Endothelial cell of umbilical vein (primary cell): ENCODE measurements at regions not wholly inside any gene's neighbourhood (a gene's known extent, or its start where the extent isn't known, plus 50 kb on each side); places are given as distances from the start of the nearest gene placed in this dataset.

Experiments used
- BruUV-seq: library from RNA; stranded (reverse); fragments of 400-500 nt; replicated peaks from 2 replicates; lab custom pipeline; 2021; lab: Mats Ljungman, UMichigan
- CTCF ChIA-PET: fragments of 300-600, 350-600 bp; sonication (Branson Sonifier 250); formaldehyde crosslinking; loops from one replicate; lab custom pipeline; 2021; ENCODE audit warnings: antibody characterized with exemption, inconsistent platforms; lab: Charles Lee
- POLR2A ChIA-PET: fragments of 300-600, 350-600 bp; sonication (Branson Sonifier 250); formaldehyde crosslinking; loops from one replicate; lab custom pipeline; 2021; ENCODE audit warnings: antibody characterized with exemption, inconsistent platforms; lab: Charles Lee
- DNase-seq: peaks from one replicate; pipeline ENCODE4 v3.0.0-alpha.2; 2011; ENCODE audit warnings: low read depth, low spot score
- FAIRE-seq: peaks from 2 replicates; lab custom pipeline; 2011; peaks lifted over from hg19 to GRCh38; lab: Jason Lieb, UNC
- H2AFZ ChIP-seq: 2 replicates; pipeline ENCODE4 v1.6.0; 2012; ENCODE audit warnings: low read depth, low read length, control low read depth, inconsistent platforms
- H3K27ac ChIP-seq: 2 replicates; pipeline ENCODE4 v1.5.1; 2011; ENCODE audit warnings: low read depth, mild to moderate bottlenecking, control low read depth, low read length, moderate library complexity; ENCODE audit not compliant: insufficient read depth
- H3K27me3 ChIP-seq, 2 experiments: 2 replicates each; pipeline versions ENCODE4 v1.6.0 to v1.6.1; 2011; ENCODE audit warnings: low read length in 2 of 2, mixed read lengths in 1 of 2; ENCODE audit not compliant: control insufficient read depth in 2 of 2, insufficient read depth in 2 of 2
- H3K36me3 ChIP-seq, 2 experiments: 2 replicates in 1 of 2; 3 replicates in 1 of 2; pipeline ENCODE4 v1.5.1; 2011; ENCODE audit warnings: low read length in 2 of 2, mild to moderate bottlenecking in 1 of 2, moderate library complexity in 1 of 2; ENCODE audit not compliant: control insufficient read depth in 2 of 2, insufficient read depth in 2 of 2; ENCODE audit errors: extremely low read depth in 1 of 2
- H3K4me1 ChIP-seq: 3 replicates; pipeline ENCODE4 v1.5.1; 2011; ENCODE audit warnings: mild to moderate bottlenecking, low read length; ENCODE audit not compliant: control insufficient read depth, insufficient read depth; ENCODE audit errors: extremely low read depth
- H3K4me2 ChIP-seq: 2 replicates; pipeline ENCODE4 v1.6.1; 2011; ENCODE audit warnings: low read length, control low read depth, mixed read lengths; ENCODE audit not compliant: insufficient read depth
- H3K4me3 ChIP-seq, 3 experiments: fragments of 200-600 bp in 1 of 3; sonication (generic), shearing (Covaris generic) in 1 of 3; replicated peaks in 1 of 3; 2 replicates each; pipeline ENCODE4 v1.5.1; 2011 to 2016; ENCODE audit warnings: control low read depth in 3 of 3, low read length in 3 of 3, mild to moderate bottlenecking in 2 of 3, inconsistent platforms in 1 of 3, low read depth in 1 of 3, moderate library complexity in 1 of 3; ENCODE audit not compliant: insufficient read depth in 1 of 3
- H3K79me2 ChIP-seq: 2 replicates; pipeline ENCODE4 v1.6.0; 2012; ENCODE audit warnings: low read length, inconsistent platforms; ENCODE audit not compliant: control insufficient read depth, insufficient read depth
- H3K9ac ChIP-seq: replicated peaks from 2 replicates; pipeline ENCODE3; 2011; ENCODE audit warnings: low read length, control low read depth; ENCODE audit not compliant: insufficient read depth; ENCODE audit errors: extremely low read depth
- H3K9me1 ChIP-seq: replicated peaks from 3 replicates; pipeline ENCODE4 v1.6.0; 2011; ENCODE audit warnings: mild to moderate bottlenecking, low read length; ENCODE audit not compliant: control insufficient read depth, insufficient read depth; ENCODE audit errors: extremely low read depth
- H3K9me3 ChIP-seq: replicated peaks from 2 replicates; pipeline ENCODE4 v1.5.1; 2012; ENCODE audit warnings: low read length, inconsistent platforms; ENCODE audit not compliant: control insufficient read depth, insufficient read depth
- H4K20me1 ChIP-seq: replicated peaks from 2 replicates; pipeline ENCODE3; 2011; ENCODE audit warnings: mild to moderate bottlenecking, low read length; ENCODE audit not compliant: control insufficient read depth, insufficient read depth; ENCODE audit errors: extremely low read depth
- EZH2 ChIP-seq: IDR thresholded peaks from 2 replicates; pipeline ENCODE4 v1.6.1; 2012; ENCODE audit warnings: borderline replicate concordance, low read depth, mild to moderate bottlenecking, moderate library complexity, low read length, inconsistent platforms; ENCODE audit not compliant: severe bottlenecking
- FOS ChIP-seq: IDR thresholded peaks from 2 replicates; pipeline ENCODE4 v1.6.1; 2011; ENCODE audit warnings: mild to moderate bottlenecking, low read length, moderate library complexity, borderline replicate concordance; ENCODE audit not compliant: insufficient read depth
- GATA2 ChIP-seq: IDR thresholded peaks from 2 replicates; pipeline ENCODE4 v1.7.0; 2011; ENCODE audit warnings: low read depth, mild to moderate bottlenecking, moderate library complexity, mixed read lengths, low read length; ENCODE audit not compliant: insufficient read length, insufficient read depth
- JUN ChIP-seq: IDR thresholded peaks from 2 replicates; pipeline ENCODE4 v1.6.1; 2011; ENCODE audit warnings: borderline replicate concordance, low read depth; ENCODE audit not compliant: insufficient read length, insufficient read depth
- MYC ChIP-seq: IDR thresholded peaks from one replicate; pipeline ENCODE4 v1.6.1; 2011; ENCODE audit warnings: mild to moderate bottlenecking, low read depth, low read length
- POLR2A ChIP-seq: IDR thresholded peaks from 2 replicates; pipeline ENCODE4 v1.6.1; 2012; ENCODE audit warnings: low read depth, mild to moderate bottlenecking, control low read depth, low read length
- POLR2AphosphoS5 ChIP-seq: IDR thresholded peaks from 2 replicates; pipeline ENCODE4 v1.6.1; 2012; ENCODE audit warnings: low read depth, mild to moderate bottlenecking, control low read depth, low read length, moderate library complexity; ENCODE audit not compliant: insufficient read depth
- dilution Hi-C: fragments of 300-500 bp; cut with MboI; formaldehyde crosslinking; loops from one replicate; pipeline ENCODE4 v1.15.0; 2019; ENCODE audit warnings: low sequenced_read_pairs; ENCODE audit not compliant: extremely low pct_ligation_motif_present
- intact Hi-C: fragments of 100-400 bp; cut with micrococcal nuclease; formaldehyde crosslinking; loops from one replicate; pipeline ENCODE4 v1.10.0; 2022
- TF ChIP-seq, protein P1 (sequence below), 2 donors: IDR thresholded peaks; 1 replicate in 1 of 2; 2 replicates in 1 of 2; pipeline ENCODE4 v1.5.1; 2011; ENCODE audit warnings: low read length in 2 of 2, mild to moderate bottlenecking in 2 of 2, moderate library complexity in 2 of 2, control low read depth in 1 of 2, inconsistent platforms in 1 of 2, low read depth in 1 of 2; ENCODE audit not compliant: insufficient read depth in 1 of 2; ENCODE audit errors: extremely low read depth in 1 of 2
- TF ChIP-seq, protein P2 (sequence below): IDR thresholded peaks from 2 replicates; pipeline ENCODE4 v1.6.1; 2011; ENCODE audit not compliant: insufficient read depth, insufficient read length

DNA sequence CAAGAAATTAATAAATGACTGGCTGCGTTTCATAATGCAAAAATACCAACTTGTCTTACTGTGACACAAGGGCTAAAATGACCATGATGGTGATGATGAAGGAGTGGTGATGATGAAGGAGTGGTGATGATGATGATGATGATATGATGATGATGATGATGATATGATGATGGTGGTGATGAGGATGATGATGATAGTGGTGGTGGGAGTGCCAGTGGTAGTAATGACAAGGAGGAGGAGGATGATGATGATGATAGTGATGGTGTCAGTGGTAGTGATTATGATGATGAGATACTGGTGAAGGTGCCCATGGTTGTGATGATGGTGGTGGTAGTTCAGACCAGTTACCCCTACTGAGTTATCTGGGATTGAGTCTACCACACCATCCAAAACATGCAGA, 265.9 kb downstream of the FGFR2 start:
- Histone ChIP-seq H3K4me3 (no peak overlapping the region), H3K27ac (no peak overlapping the region), H3K36me3 (no peaks in the 10 kb centered on the region), H3K79me2 (no peaks in the 10 kb centered on the region), H2AFZ (no peak overlapping the region), H3K4me1 (no peaks in the 10 kb centered on the region), H4K20me1 (no peaks in the 10 kb centered on the region), H3K9me1 (no peaks in the 10 kb centered on the region), H3K4me2 (no peak overlapping the region), H3K9ac (no peak overlapping the region), H3K27me3 (no peaks in the 10 kb centered on the region), H3K9me3 (no peaks in the 10 kb centered on the region)
- no peak for TF ChIP-seq GATA2
- TF ChIP-seq EZH2, result no peak
- TF ChIP-seq MYC, result no peak
- no peak for TF ChIP-seq POLR2AphosphoS5
- TF ChIP-seq FOS, result no peak
- TF ChIP-seq, protein P1, sequence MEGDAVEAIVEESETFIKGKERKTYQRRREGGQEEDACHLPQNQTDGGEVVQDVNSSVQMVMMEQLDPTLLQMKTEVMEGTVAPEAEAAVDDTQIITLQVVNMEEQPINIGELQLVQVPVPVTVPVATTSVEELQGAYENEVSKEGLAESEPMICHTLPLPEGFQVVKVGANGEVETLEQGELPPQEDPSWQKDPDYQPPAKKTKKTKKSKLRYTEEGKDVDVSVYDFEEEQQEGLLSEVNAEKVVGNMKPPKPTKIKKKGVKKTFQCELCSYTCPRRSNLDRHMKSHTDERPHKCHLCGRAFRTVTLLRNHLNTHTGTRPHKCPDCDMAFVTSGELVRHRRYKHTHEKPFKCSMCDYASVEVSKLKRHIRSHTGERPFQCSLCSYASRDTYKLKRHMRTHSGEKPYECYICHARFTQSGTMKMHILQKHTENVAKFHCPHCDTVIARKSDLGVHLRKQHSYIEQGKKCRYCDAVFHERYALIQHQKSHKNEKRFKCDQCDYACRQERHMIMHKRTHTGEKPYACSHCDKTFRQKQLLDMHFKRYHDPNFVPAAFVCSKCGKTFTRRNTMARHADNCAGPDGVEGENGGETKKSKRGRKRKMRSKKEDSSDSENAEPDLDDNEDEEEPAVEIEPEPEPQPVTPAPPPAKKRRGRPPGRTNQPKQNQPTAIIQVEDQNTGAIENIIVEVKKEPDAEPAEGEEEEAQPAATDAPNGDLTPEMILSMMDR (IDR thresholded peaks at IDR 0.05; ENCODE audit: extremely low read depth in 1 of 2, insufficient read depth in 1 of 2, low read depth in 1 of 2, low read length in 2 of 2), result no peak
- TF ChIP-seq JUN, result no peak
- no peak for TF ChIP-seq POLR2A
- TF ChIP-seq, protein P2, sequence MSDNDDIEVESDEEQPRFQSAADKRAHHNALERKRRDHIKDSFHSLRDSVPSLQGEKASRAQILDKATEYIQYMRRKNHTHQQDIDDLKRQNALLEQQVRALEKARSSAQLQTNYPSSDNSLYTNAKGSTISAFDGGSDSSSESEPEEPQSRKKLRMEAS, result no peak
- POLR2A ChIA-PET, result no interaction called here
- intact Hi-C loops (no loop called here), dilution Hi-C loops (no loop called here)
- no TSS peak for BruUV-seq
- no peak for FAIRE-seq
- CTCF ChIA-PET, result no interaction called here
- no peak for DNase-seq
